HG02840 (cell line): ENCODE measurements at regions not wholly inside any gene's neighbourhood (a gene's known extent, or its start where the extent isn't known, plus 50 kb on each side); places are given as distances from the start of the nearest gene placed in this dataset.
"Not testable (repeated sequence)": the region's sequence is repeated elsewhere in the genome, so short reads cannot be mapped to it uniquely, and the experiment has no call there.

ENCODE experiments used
- ATAC-seq: cut with Tn5 transposase; IDR thresholded peaks from one replicate; pipeline ENCODE4 v1.9.1; 2021; ENCODE audit warnings: mild to moderate bottlenecking, moderate library complexity, moderate number of reproducible peaks; ENCODE audit not compliant: unreplicated experiment, low FRiP score

DNA sequence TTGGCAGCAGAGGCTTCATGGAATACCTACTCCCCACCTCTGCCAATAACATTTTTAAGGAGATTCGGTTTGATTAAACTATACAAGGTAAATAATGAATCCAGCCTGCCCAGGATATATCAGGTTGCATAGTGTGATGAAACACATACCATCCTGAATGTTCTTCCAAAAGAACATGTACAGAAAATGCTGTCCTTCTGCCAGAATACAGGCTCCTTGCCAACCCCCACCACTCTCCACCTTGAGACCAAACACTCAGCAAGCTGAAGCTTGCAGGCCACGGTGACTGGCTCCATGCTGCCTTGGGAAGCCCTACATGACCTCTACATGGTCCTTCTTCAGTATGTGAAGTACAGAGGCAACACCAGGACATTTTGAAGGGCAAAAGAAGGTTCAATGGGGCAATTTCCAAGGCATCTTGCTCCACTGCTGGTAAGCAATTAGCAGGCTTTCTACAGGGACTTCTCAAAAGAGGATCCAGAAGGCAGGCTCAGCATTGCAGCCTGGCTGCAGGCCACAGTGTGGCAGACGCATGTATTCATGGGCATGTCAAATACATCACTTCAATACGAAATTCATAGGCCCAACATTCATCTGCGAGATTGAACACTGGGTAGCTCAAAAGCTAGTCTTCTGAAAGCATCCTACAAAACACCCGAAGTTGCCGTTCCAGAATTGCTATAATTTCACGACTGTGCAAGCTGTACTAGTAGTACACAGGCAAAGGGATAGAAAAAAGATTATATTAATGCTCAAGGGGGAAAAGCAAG lies 62.4 kb upstream of the SERP2 start:
- no peak for ATAC-seq

DNA sequence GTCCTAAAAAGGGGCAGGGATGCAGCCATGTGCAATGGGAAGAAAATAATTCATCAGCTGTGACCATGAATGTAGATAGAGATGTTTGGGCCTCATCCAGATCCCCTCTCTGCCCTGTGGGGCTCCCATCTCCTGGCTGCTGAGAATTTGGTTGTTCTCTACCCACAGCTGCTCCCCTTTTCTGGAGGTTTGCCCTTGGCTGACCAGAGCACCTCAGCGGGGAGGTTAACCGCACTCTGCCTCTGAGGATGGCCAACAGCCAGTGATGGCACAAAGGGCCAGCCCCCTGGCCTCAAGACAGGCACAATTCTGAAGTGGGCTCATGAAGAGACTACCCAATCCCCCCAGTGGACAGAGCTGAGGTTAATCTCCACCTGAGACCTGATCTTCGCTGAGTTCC lies 61.5 kb upstream of the SERP2 start:
- no peak for ATAC-seq

DNA sequence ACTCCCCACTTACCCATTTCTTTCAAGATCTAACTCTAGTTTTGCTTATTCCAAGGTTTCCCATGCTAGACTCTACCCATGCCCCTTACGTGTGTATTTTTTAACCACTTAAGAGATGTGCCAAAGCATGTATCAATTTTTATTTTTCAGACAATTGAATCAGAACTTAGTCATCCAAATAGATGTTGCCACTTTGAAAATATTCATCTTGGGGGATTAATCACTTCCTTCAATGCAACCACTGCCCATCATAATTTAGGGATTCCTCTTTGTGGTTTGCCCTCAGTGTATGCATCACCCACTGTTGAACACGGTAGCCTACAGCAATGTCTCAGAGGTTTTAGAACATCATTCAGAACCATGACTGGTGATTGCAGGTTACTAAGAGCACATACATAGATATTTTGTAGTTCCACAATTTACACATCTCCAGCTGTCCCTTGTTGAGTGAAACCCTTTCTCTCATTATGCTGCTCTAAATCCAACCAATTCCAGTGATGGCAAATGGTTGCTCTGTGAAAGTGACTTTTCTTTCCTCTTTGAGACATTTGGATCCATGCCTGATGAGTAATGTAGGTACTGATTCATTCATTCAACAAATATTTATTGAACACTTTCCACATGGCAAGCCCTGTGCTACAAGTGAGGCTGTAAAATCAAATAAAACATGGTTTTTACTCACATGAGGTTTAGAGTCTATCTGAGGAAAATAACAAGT lies 60.6 kb upstream of the SERP2 start:
- ATAC-seq, result no peak

GRCh38 chr13:44313674-44314073 lies 60.0 kb upstream of the SERP2 start:
- no peak for ATAC-seq

- ATAC-seq, result not testable (repeated sequence)
Observed at GRCh38 chr13:44314160-44314559, 59.5 kb upstream of the SERP2 start.

GRCh38 chr13:44317752-44318151 lies 55.9 kb upstream of the SERP2 start:
- no peak for ATAC-seq

- no peak for ATAC-seq
Observed at GRCh38 chr13:44318161-44318560, 55.5 kb upstream of the SERP2 start.

DNA sequence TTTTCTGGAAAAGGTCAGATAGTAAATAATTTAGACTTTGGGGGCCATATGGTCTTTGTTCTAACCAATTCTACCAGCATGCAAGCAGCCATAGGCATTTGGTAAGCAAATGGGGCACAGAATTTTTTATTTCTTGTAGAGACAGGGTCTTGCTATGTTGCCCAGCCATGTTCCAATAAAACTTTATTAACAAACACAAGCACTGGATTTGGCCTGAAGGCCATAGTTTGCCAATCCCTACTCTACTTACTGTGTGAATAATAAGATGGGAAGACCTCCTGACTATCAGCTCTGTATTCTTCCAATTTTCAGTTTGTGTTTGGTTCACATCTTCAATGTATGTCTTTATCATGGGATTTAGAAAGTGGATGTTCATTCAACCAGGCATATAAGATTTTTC lies 53.0 kb upstream of the SERP2 start:
- ATAC-seq, result no peak

- ATAC-seq, result no peak
Observed at GRCh38 chr13:44321961-44322360, 51.7 kb upstream of the SERP2 start.

DNA sequence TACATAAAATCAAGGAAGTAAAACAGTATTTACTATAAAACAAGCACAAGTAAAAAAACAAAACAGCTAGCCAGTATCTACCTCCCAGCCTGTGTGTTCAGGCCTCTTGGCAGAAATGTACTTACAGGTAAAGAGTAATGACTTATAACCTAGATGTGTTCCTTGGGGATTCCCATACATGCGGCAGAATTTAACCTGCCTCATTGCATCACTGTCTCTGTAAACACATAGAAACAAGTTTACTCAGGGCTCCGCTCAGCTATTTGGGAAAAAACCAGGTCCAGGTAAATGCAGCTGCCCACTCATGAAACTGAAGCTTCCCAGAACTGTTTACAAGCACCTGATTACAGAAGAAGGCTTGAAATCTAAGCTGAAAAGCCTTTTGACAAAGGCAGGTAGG lies 50.7 kb upstream of the SERP2 start:
- no peak for ATAC-seq

GRCh38 chr13:44323754-44324153 lies 49.9 kb upstream of the SERP2 start:
- ATAC-seq, result no peak
